GM23338 (cell line): ENCODE measurements at regions not wholly inside any gene's neighbourhood (a gene's known extent, or its start where the extent isn't known, plus 50 kb on each side); places are given as distances from the start of the nearest gene placed in this dataset.

Source experiments
- ATAC-seq: fragments of 200-7000 bp; cut with Tn5 transposase; 3 replicates; pipeline ENCODE4 v1.9.1; 2020
- DNase-seq: peaks from one replicate; pipeline ENCODE4 v3.0.0-alpha.2; 2015; ENCODE audit warnings: low spot score
- H2AFZ ChIP-seq: fragments of 200-600 bp; sonication (generic); 2 replicates; pipeline ENCODE4 v1.8.0; 2016; ENCODE audit warnings: antibody characterized with exemption, mild to moderate bottlenecking, moderate library complexity
- H3F3A ChIP-seq: fragments of 200-600 bp; sonication (generic); replicated peaks from 2 replicates; pipeline ENCODE4 v1.8.0; 2017; ENCODE audit warnings: antibody characterized with exemption, mixed run types, low read depth
- H3K27ac ChIP-seq: fragments of 200-600 bp; sonication (generic); 2 replicates; pipeline ENCODE4 v1.6.1; 2016; ENCODE audit warnings: low read depth
- H3K27me3 ChIP-seq: fragments of 200-600 bp; sonication (generic); 2 replicates; pipeline ENCODE4 v1.8.0; 2016; ENCODE audit warnings: mild to moderate bottlenecking, mixed run types, moderate library complexity; ENCODE audit not compliant: insufficient read depth
- H3K36me3 ChIP-seq: fragments of 200-600 bp; sonication (generic); 2 replicates; pipeline ENCODE4 v1.8.0; 2016; ENCODE audit warnings: mild to moderate bottlenecking; ENCODE audit not compliant: insufficient read depth
- H3K4me1 ChIP-seq: fragments of 200-600 bp; sonication (generic); 2 replicates; pipeline ENCODE4 v1.8.0; 2016; ENCODE audit warnings: mild to moderate bottlenecking, moderate library complexity; ENCODE audit not compliant: insufficient read depth
- H3K4me2 ChIP-seq: fragments of 200-600 bp; sonication (generic); 2 replicates; pipeline ENCODE4 v1.7.1; 2017; ENCODE audit warnings: mixed run types
- H3K4me3 ChIP-seq: fragments of 200-600 bp; sonication (generic); 2 replicates; pipeline ENCODE4 v1.6.1; 2016; ENCODE audit warnings: mixed run types
- H3K79me2 ChIP-seq: fragments of 200-600 bp; sonication (generic); replicated peaks from 2 replicates; pipeline ENCODE4 v1.8.0; 2017; ENCODE audit warnings: mild to moderate bottlenecking; ENCODE audit not compliant: insufficient read depth
- H3K9me2 ChIP-seq: fragments of 200-600 bp; sonication (generic); 2 replicates; pipeline ENCODE4 v1.8.0; 2017; ENCODE audit not compliant: insufficient read depth
- H4K20me1 ChIP-seq: fragments of 200-600 bp; sonication (generic); replicated peaks from 2 replicates; pipeline ENCODE4 v1.8.0; 2017; ENCODE audit warnings: mild to moderate bottlenecking; ENCODE audit not compliant: insufficient read depth
- H3K27ac Mint-ChIP-seq: 2 replicates; pipeline ENCODE4 v1.8.0; 2020; ENCODE audit warnings: inconsistent platforms, mild to moderate bottlenecking, moderate library complexity, mixed read lengths
- H3K27me3 Mint-ChIP-seq: 3 replicates; pipeline ENCODE4 v1.8.0; 2022; ENCODE audit warnings: low read depth, mild to moderate bottlenecking, moderate library complexity, mixed read lengths, inconsistent platforms; ENCODE audit not compliant: insufficient read depth, poor library complexity
- H3K36me3 Mint-ChIP-seq: 3 replicates; pipeline ENCODE4 v1.8.0; 2021; ENCODE audit warnings: low read depth, mild to moderate bottlenecking, inconsistent platforms, moderate library complexity, mixed read lengths
- H3K4me1 Mint-ChIP-seq: 3 replicates; pipeline ENCODE4 v1.8.0; 2020; ENCODE audit warnings: mild to moderate bottlenecking, inconsistent platforms, mixed read lengths
- H3K4me3 Mint-ChIP-seq: 3 replicates; pipeline ENCODE4 v1.8.0; 2021; ENCODE audit warnings: moderate library complexity, mild to moderate bottlenecking, inconsistent platforms, mixed read lengths
- H3K9me3 Mint-ChIP-seq: 3 replicates; pipeline ENCODE4 v1.8.0; 2020; ENCODE audit warnings: moderate library complexity, mild to moderate bottlenecking, inconsistent platforms, mixed read lengths
- CREB1 ChIP-seq: fragments of 250-450 bp; sonication (Bioruptor Pico); IDR thresholded peaks from 2 replicates; pipeline ENCODE4 v1.5.0; 2020; ENCODE audit warnings: low read depth, mild to moderate bottlenecking, moderate library complexity
- EZH2 ChIP-seq: fragments of 200-600 bp; sonication (generic); IDR thresholded peaks from one replicate; pipeline ENCODE4 v1.8.0; 2017; ENCODE audit warnings: antibody characterized with exemption, mild to moderate bottlenecking, low read depth; ENCODE audit not compliant: unreplicated experiment
- EZH2phosphoT487 ChIP-seq: fragments of 200-600 bp; sonication (generic); IDR thresholded peaks from one replicate; pipeline ENCODE4 v1.8.1; 2018; ENCODE audit warnings: antibody characterized with exemption; ENCODE audit not compliant: unreplicated experiment
- JUNB ChIP-seq: IDR thresholded peaks from one replicate; pipeline ENCODE4 v1.6.1; 2016; ENCODE audit warnings: antibody characterized with exemption; ENCODE audit not compliant: unreplicated experiment
- NANOG ChIP-seq: IDR thresholded peaks from 2 replicates; pipeline ENCODE4 v1.6.1; 2016; ENCODE audit warnings: antibody characterized with exemption, borderline replicate concordance
- POLR2AphosphoS5 ChIP-seq: IDR thresholded peaks from 2 replicates; pipeline ENCODE4 v1.6.1; 2016; ENCODE audit warnings: antibody characterized with exemption, low read depth
- STAT1 ChIP-seq: IDR thresholded peaks from one replicate; pipeline ENCODE4 v1.6.1; 2016; ENCODE audit warnings: antibody characterized with exemption; ENCODE audit not compliant: unreplicated experiment
- ZNF114 ChIP-seq: fragments of 250-450 bp; sonication (Bioruptor Pico); IDR thresholded peaks from 2 replicates; pipeline ENCODE4 v1.5.0; 2020; ENCODE audit warnings: mild to moderate bottlenecking, moderate library complexity
- ZNF331 ChIP-seq: fragments of 250-450 bp; sonication (Bioruptor Pico); IDR thresholded peaks from 2 replicates; pipeline ENCODE4 v1.5.0; 2020; ENCODE audit warnings: low read depth, mild to moderate bottlenecking, moderate library complexity
- ZNF462 ChIP-seq: fragments of 250-450 bp; sonication (Bioruptor Pico); IDR thresholded peaks from 2 replicates; pipeline ENCODE4 v1.5.0; 2020; ENCODE audit warnings: mild to moderate bottlenecking, moderate library complexity

GRCh38 chr6:97915537-97915936, 632.5 kb upstream of the MMS22L start (continued):
- no peak for TF ChIP-seq ZNF462 (CRISPR knock-in tag)

- Histone ChIP-seq H3K27me3 (no peaks in the 10 kb centered on the region), H3K9me2 (no peaks in the 10 kb centered on the region), H4K20me1 (no peaks in the 10 kb centered on the region), H3K4me3 (no peak overlapping the region), H3K4me2 (peak overlapping the region; percentile 2), H3K4me1 (peaks cover 59% of the 10 kb centered on the region), H2AFZ (peak overlapping the region; percentile 45; the same call in 1 of the 2 replicates), H3K27ac (no peak overlapping the region; the same call in 1 of the 2 replicates), H3K36me3 (no peaks in the 10 kb centered on the region), H3F3A (0 out of 2 replicates have a peak, but pooled peaks cover 3% of the 10 kb centered on the region), H3K79me2 (no peaks in the 10 kb centered on the region)
- Mint-ChIP-seq H3K27ac (peak overlapping the region; percentile 6; the same call in 1 of the 2 replicates), H3K27me3 (no peaks in the 10 kb centered on the region), H3K4me1 (peaks cover 53% of the 10 kb centered on the region), H3K4me3 (no peak overlapping the region), H3K36me3 (no peaks in the 10 kb centered on the region), H3K9me3 (no peaks in the 10 kb centered on the region)
- DNase-seq (peak; percentile 35), ATAC-seq (peak; percentile 91)
- TF ChIP-seq NANOG (no peak), EZH2phosphoT487 (no peak)
These were observed 634.4 kb upstream of the MMS22L start for GRCh38 chr6:97917369-97917768.

- DNase-seq (no peak), ATAC-seq (peak; percentile 44; the same call in 2 of the 3 replicates)
- no peaks in the 10 kb centered on the region for H3K27me3 Mint-ChIP-seq
- no peak overlapping the region for H3K4me3 ChIP-seq
- H3K27me3 ChIP-seq, result no peaks in the 10 kb centered on the region
- 0 out of 2 replicates have a peak overlapping the region, but pooled peaks have one; percentile 2 for H3K4me2 ChIP-seq
- H3K4me1 Mint-ChIP-seq, result peaks cover 56% of the 10 kb centered on the region
- no peaks in the 10 kb centered on the region for H4K20me1 ChIP-seq
- H3K27ac Mint-ChIP-seq, result peak overlapping the region; percentile 56
- H3K4me3 Mint-ChIP-seq, result no peak overlapping the region
- H3K9me3 Mint-ChIP-seq, result no peaks in the 10 kb centered on the region
- H3K36me3 Mint-ChIP-seq, result no peaks in the 10 kb centered on the region
- 0 out of 2 replicates have a peak, but pooled peaks cover 3% of the 10 kb centered on the region for H3F3A ChIP-seq
- H3K4me1 ChIP-seq, result peaks cover 54% of the 10 kb centered on the region
- H3K36me3 ChIP-seq, result no peaks in the 10 kb centered on the region
- H2AFZ ChIP-seq, result no peak overlapping the region
- no peaks in the 10 kb centered on the region for H3K9me2 ChIP-seq
- H3K27ac ChIP-seq, result no peak overlapping the region
- H3K79me2 ChIP-seq, result no peaks in the 10 kb centered on the region
- TF ChIP-seq NANOG, result no peak
- no peak for TF ChIP-seq ZNF114 (CRISPR knock-in tag)
- TF ChIP-seq EZH2, result no peak
- no peak for TF ChIP-seq ZNF331 (CRISPR knock-in tag)
- TF ChIP-seq STAT1, result no peak
- no peak for TF ChIP-seq CREB1 (CRISPR knock-in tag)
- TF ChIP-seq JUNB, result no peak
- no peak for TF ChIP-seq POLR2AphosphoS5
These were observed 636.0 kb upstream of the MMS22L start for GRCh38 chr6:97919046-97919445.
